ENCODE measurements at regions not wholly inside any gene's neighbourhood (a gene's known extent, or its start where the extent isn't known, plus 50 kb on each side); places are given as distances from the start of the nearest gene placed in this dataset.

- Histone ChIP-seq H3K4me3 (no peak overlapping the region), H3K9me3 (replicated peaks in 1 of 3) (no peaks in the 10 kb centered on the region), H3K27ac (no peak overlapping the region), H3K4me1 (replicated peaks in 1 of 2) (no peaks in the 10 kb centered on the region), H3K27me3 (no peaks in the 10 kb centered on the region), H3K36me3 (replicated peaks in 1 of 2) (no peaks in the 10 kb centered on the region)
- intact Hi-C loops (cut with DNase I): no loop called here
- no peak for TF ChIP-seq POLR2A (IDR thresholded peaks at IDR 0.05)
- TF ChIP-seq, protein P1, sequence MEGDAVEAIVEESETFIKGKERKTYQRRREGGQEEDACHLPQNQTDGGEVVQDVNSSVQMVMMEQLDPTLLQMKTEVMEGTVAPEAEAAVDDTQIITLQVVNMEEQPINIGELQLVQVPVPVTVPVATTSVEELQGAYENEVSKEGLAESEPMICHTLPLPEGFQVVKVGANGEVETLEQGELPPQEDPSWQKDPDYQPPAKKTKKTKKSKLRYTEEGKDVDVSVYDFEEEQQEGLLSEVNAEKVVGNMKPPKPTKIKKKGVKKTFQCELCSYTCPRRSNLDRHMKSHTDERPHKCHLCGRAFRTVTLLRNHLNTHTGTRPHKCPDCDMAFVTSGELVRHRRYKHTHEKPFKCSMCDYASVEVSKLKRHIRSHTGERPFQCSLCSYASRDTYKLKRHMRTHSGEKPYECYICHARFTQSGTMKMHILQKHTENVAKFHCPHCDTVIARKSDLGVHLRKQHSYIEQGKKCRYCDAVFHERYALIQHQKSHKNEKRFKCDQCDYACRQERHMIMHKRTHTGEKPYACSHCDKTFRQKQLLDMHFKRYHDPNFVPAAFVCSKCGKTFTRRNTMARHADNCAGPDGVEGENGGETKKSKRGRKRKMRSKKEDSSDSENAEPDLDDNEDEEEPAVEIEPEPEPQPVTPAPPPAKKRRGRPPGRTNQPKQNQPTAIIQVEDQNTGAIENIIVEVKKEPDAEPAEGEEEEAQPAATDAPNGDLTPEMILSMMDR (IDR thresholded peaks at IDR 0.05): no peak
- no peak for DNase-seq
- 44 to 76% (median 62%) methylated on average over 1 of the region's 1 CpG for WGBS, 4 donors
Observed at GRCh38 chr6:71238351-71238750, 50.3 kb upstream of the OGFRL1 start.

Small RNA genes in the stretch of these regions (small RNA-seq; reads per million reads assigned to genes)
- gene RF00012: 0 reads per million in 2 donors
- 0 reads per million in 2 donors for gene RNU6-411P

Measured in adrenal gland (tissue), 9 donors.